GM12874 (cell line): ENCODE measurements at regions not wholly inside any gene's neighbourhood (a gene's known extent, or its start where the extent isn't known, plus 50 kb on each side); places are given as distances from the start of the nearest gene placed in this dataset.

Source experiments
- CTCF ChIP-seq: IDR thresholded peaks from 2 replicates; pipeline ENCODE4 v1.5.1; 2011; ENCODE audit warnings: low read depth, mild to moderate bottlenecking, control low read depth, low read length, moderate library complexity; ENCODE audit not compliant: insufficient read depth

GRCh38 chr12:124371366-124371765 is 76.5 kb downstream of the RFLNA start:
- no peak for TF ChIP-seq CTCF

- TF ChIP-seq CTCF: no peak
Observed at GRCh38 chr12:124370851-124371250, 76.0 kb downstream of the RFLNA start.

- no peak for TF ChIP-seq CTCF
Observed at GRCh38 chr12:124370384-124370783, 75.5 kb downstream of the RFLNA start.

GRCh38 chr12:124369827-124370378 is 75.0 kb downstream of the RFLNA start:
- no peak for TF ChIP-seq CTCF

- TF ChIP-seq CTCF: no peak
Observed at GRCh38 chr12:124369055-124369826, 74.3 kb downstream of the RFLNA start.

- TF ChIP-seq CTCF: no peak
Observed at GRCh38 chr12:124368421-124369032, 73.6 kb downstream of the RFLNA start.

GRCh38 chr12:124365726-124366430 is 71.0 kb downstream of the RFLNA start:
- no peak for TF ChIP-seq CTCF
